Epithelial cell of prostate (primary cell): ENCODE measurements at regions not wholly inside any gene's neighbourhood (a gene's known extent, or its start where the extent isn't known, plus 50 kb on each side); places are given as distances from the start of the nearest gene placed in this dataset.

ENCODE experiments used
- DNase-seq: peaks from one replicate; pipeline ENCODE4 v3.0.0-alpha.2; 2011; ENCODE audit warnings: low read depth, low spot score
- H3K27ac ChIP-seq: fragments of 450-650 bp; 2 replicates; pipeline ENCODE4 v1.5.1; 2017; ENCODE audit warnings: mild to moderate bottlenecking

- H3K27ac ChIP-seq = no peak overlapping the region
- DNase-seq = no peak
These were observed 1010.3 kb downstream of the KCNT2 start for GRCh38 chr1:195597891-195598290.

DNA sequence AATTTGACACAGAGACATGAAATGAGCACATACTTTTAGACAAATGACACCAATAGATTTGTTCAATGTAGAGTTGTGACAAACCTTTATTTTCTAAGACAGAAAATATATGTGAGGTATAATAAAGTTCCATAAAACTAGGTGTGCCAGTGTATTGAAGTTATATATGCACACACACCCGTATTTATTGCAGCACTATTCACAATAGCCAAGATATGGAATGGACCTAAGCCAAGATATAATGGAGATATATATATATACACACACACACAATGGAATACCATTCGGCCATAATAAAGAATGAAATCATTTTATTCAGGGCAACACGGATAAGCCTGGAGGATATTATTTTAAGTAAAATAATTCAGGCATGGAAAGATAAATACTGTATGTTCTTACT is 1013.5 kb downstream of the KCNT2 start:
- H3K27ac ChIP-seq = no peak overlapping the region
- DNase-seq = no peak

GRCh38 chr1:195594322-195594721 is 1013.9 kb downstream of the KCNT2 start:
- no peak for DNase-seq
- H3K27ac ChIP-seq = no peak overlapping the region

DNA sequence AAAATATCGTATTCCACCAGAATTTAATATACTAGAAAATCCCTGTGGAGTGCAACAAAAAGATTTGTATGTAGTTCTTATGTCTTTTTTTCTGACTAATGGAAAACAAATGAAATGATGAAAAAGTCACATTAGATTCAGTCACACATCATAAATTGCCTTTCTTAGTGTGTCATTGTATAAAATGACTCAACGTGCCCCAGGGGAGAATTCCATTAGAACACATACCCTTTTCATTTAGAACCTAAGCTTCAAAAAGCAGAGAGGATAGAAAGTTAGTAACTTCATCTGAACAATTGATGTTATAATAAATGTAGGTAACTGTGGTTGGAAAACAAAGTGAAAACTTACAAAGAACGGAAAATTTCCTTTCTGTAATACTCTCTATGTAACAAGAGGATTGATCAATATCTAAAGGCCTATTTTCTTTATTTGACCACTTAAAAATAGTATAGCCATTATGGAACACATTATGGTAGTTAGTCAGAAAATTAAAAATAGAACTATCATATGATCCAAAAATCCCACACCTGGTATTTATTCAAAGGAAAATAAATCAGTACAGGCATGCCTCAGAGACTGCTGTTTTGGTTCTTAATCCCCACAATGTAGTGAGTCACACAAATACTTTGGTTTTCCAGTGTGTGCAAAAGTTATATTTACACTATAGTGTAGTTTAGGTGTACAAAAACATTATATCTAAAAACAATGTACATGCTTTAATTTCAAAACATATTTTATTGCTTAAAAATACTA is 1016.1 kb downstream of the KCNT2 start:
- peak overlapping the region; percentile 92 for H3K27ac ChIP-seq
- peak; percentile 67 for DNase-seq

GRCh38 chr1:195590649-195591048 is 1017.6 kb downstream of the KCNT2 start:
- H3K27ac ChIP-seq = no peak overlapping the region
- DNase-seq = no peak

GRCh38 chr1:195584870-195585624 is 1023.2 kb downstream of the KCNT2 start:
- no peak overlapping the region for H3K27ac ChIP-seq
- no peak for DNase-seq

- DNase-seq = no peak
- no peak overlapping the region for H3K27ac ChIP-seq
These were observed 1027.3 kb downstream of the KCNT2 start for GRCh38 chr1:195580988-195581387.

DNA sequence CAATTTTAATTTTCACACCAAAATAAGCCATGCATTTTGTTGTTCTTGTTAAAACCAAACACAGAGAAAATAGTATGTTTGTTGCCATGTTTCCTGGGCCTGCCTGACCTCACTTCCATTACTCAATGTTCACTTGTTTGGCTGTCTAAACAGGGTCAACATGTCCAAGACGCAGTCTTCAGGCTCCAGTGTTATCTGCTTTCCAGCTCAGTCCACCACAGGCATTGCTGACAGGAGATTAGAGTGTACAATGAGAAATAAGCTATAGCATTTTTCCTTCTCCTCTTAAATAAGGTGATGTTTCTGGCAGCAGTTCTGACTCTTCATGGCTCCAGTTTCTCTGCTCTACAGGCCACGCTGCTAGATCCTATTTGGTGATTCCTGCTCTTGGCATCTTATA is 1030.5 kb downstream of the KCNT2 start:
- H3K27ac ChIP-seq = no peak overlapping the region
- no peak for DNase-seq

DNA sequence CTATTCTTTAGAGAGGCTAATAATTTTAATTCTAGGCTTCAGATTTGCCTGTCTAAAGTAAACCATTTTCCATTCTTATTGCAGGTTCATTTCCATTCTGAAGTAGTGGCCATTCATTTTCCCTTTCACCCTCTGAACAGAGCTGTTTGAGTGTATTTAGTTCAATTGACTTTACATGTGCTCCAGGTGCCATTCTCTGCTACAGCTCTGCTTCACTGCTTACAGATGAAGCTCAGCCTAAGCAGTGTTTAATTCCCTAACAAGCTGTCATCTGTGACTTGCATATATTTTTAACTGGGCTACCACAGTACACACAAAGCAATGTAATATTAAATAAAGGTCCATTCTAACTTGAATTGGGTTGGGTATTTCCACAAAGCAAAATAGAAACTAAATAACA is 1031.6 kb downstream of the KCNT2 start:
- no peak overlapping the region for H3K27ac ChIP-seq

GRCh38 chr1:195574511-195574910 is 1033.7 kb downstream of the KCNT2 start:
- no peak for DNase-seq

More for the DNA sequence above, 1031.6 kb downstream of the KCNT2 start:
- DNase-seq = no peak

DNA sequence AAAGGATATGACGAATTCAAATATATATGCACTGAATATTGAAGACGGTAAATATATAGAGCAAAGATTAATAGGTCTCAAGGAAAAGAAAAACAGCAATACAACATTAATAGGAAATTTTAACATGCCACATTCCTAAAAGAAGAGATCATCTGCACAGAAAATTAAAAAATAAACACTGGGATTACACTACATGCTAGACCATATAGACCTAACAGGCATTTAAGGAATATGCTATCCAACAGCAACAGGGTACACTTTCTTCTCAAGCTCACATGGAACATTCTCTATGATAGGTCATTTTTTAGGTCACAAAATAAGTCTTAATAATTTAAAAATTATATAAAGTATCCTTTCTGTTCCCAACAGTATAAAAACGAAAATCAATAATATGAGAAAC is 1038.3 kb downstream of the KCNT2 start:
- no peak for DNase-seq
- H3K27ac ChIP-seq = no peak overlapping the region

More at GRCh38 chr1:195574511-195574910, 1033.7 kb downstream of the KCNT2 start:
- no peak overlapping the region for H3K27ac ChIP-seq

- no peak for DNase-seq
- no peak overlapping the region for H3K27ac ChIP-seq
These were observed 1039.9 kb downstream of the KCNT2 start for GRCh38 chr1:195568389-195568788.

DNA sequence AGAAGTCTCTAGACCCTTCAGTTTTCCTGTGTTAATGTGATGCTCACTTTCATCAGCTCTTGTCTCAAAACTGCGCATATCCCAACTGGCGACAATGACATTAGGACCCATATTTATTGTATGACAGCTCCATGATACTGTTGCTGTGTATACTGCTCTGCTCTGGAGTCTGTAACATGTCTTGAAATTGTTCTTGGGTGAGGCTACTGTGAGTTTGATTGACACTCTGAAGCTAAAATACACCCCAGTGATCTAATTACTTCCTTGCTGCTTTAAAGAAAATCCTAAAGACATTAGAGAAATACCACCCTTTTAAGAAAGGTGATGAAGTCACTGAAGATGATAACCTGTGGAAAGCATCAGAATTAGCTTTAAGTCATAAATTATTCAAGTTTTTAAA is 1046.2 kb downstream of the KCNT2 start:
- DNase-seq = no peak
- no peak overlapping the region for H3K27ac ChIP-seq

- no peak for DNase-seq
- H3K27ac ChIP-seq = no peak overlapping the region
These were observed 1058.0 kb downstream of the KCNT2 start for GRCh38 chr1:195550071-195550862.

DNA sequence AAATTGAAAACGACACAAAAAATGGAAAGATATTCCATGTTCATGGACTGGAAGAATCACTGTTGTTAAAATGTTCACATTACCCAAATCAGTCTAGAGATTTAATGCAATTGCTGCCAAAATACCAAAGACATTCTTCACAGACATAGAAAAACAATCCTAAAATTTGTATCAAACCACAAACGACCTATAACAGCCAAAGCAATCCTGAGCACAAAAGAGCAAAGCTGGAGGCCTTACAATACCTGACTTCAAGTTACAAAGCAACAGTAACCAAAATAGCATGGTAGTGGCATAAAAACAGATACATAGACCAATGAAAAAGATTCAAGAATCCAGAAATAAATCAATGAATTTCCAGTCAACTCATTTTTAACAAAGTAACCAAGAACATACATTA is 1077.3 kb downstream of the KCNT2 start:
- H3K27ac ChIP-seq = no peak overlapping the region
- no peak for DNase-seq

DNA sequence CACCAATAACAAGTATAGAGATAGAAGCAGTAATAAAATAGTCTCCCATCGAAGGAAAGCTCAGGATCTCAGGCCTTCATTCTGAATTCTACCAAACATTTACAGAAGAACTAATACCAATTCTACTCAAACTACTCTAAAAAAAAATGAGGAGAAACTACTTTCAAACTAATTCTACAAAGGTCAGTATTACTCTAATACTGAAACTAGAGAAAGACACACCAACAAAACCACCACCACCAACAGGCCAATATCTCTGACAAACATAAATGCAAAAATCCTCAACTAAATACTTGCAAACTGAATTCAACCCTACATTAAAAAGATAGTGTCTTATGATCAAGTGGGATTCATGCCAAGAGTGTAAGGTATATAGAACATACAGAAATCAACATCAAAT is 1078.4 kb downstream of the KCNT2 start:
- no peak overlapping the region for H3K27ac ChIP-seq
- DNase-seq = no peak

DNA sequence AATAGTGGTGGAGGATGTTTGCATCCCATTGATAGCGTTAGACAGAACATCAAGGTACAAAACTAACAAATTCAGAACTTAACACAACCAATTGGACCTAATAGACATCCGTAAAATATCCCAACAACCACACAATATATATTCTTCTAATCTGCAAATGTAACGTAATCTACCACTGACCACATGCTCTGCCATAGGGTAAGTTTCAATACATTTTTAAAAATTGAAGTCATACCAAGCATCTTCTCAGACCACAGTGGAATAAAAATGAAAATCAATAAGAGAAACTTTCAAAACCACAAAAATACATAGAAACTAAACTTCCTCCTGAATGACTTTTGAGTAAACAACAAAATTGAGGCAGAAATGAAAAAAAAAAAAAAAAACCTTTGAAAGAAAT is 1087.5 kb downstream of the KCNT2 start:
- H3K27ac ChIP-seq = no peak overlapping the region
- DNase-seq = no peak

- no peak overlapping the region for H3K27ac ChIP-seq
- DNase-seq = no peak
These were observed 1092.2 kb downstream of the KCNT2 start for GRCh38 chr1:195516036-195516435.

GRCh38 chr1:195511501-195511900 is 1096.7 kb downstream of the KCNT2 start:
- H3K27ac ChIP-seq = no peak overlapping the region
- no peak for DNase-seq

GRCh38 chr1:195501118-195501517 is 1107.1 kb downstream of the KCNT2 start:
- no peak for DNase-seq
- H3K27ac ChIP-seq = no peak overlapping the region
